Cardiac fibroblast (primary cell): ENCODE measurements at regions not wholly inside any gene's neighbourhood (a gene's known extent, or its start where the extent isn't known, plus 50 kb on each side); places are given as distances from the start of the nearest gene placed in this dataset.

Experiments
- DNase-seq, 2 donors: peaks; one replicate each; pipeline versions ENCODE4 v3.0.0 to v3.0.0-alpha.2; 2010; ENCODE audit warnings: low read depth in 2 of 2
- H3K4me3 ChIP-seq, 2 donors: replicated peaks in 1 of 2; 1 replicate in 1 of 2; 2 replicates in 1 of 2; pipeline ENCODE4 v1.5.1; 2011; ENCODE audit warnings: low read depth in 2 of 2, low read length in 2 of 2, mild to moderate bottlenecking in 2 of 2, moderate library complexity in 1 of 2
- CTCF ChIP-seq: IDR thresholded peaks from one replicate; pipeline ENCODE4 v1.5.1; 2011; ENCODE audit warnings: low read depth, mild to moderate bottlenecking, low read length, inconsistent platforms

GRCh38 chr4:31417040-31417439 lies 696.9 kb downstream of the PCDH7 start:
- TF ChIP-seq CTCF, result no peak
- no peak for DNase-seq
- no peak overlapping the region for H3K4me3 ChIP-seq

GRCh38 chr4:31422006-31422405 lies 701.8 kb downstream of the PCDH7 start:
- no peak overlapping the region for H3K4me3 ChIP-seq
- TF ChIP-seq CTCF, result no peak
- DNase-seq, result no peak

- H3K4me3 ChIP-seq, result no peak overlapping the region
- no peak for DNase-seq
- no peak for TF ChIP-seq CTCF
Measured at GRCh38 chr4:31427691-31428090, 707.5 kb downstream of the PCDH7 start.

GRCh38 chr4:31442236-31442635 lies 722.1 kb downstream of the PCDH7 start:
- no peak for TF ChIP-seq CTCF
- no peak overlapping the region for H3K4me3 ChIP-seq
- no peak for DNase-seq

GRCh38 chr4:31445526-31445925 lies 725.4 kb downstream of the PCDH7 start:
- no peak for TF ChIP-seq CTCF
- H3K4me3 ChIP-seq, result no peak overlapping the region
- no peak for DNase-seq

GRCh38 chr4:31455612-31456011 lies 735.4 kb downstream of the PCDH7 start:
- no peak for DNase-seq
- H3K4me3 ChIP-seq, result no peak overlapping the region
- no peak for TF ChIP-seq CTCF

- peak; percentile 49 to 64 for DNase-seq
- no peak for TF ChIP-seq CTCF
- H3K4me3 ChIP-seq, result no peak overlapping the region
Measured at GRCh38 chr4:31458813-31459212, 738.6 kb downstream of the PCDH7 start.
